H1 (cell line): ENCODE measurements at regions not wholly inside any gene's neighbourhood (a gene's known extent, or its start where the extent isn't known, plus 50 kb on each side); places are given as distances from the start of the nearest gene placed in this dataset.

Source experiments
- ASH2L ChIP-seq: fragments of 200-600, 300-600 bp; sonication (generic); IDR thresholded peaks from one replicate; pipeline ENCODE4 v1.7.1; 2017; ENCODE audit warnings: low read length
- CTCF ChIP-seq, 3 experiments: IDR thresholded peaks; 1 replicate in 2 of 3; 2 replicates in 1 of 3; pipeline versions ENCODE4 v1.5.1 to v1.6.1; 2011; ENCODE audit warnings: low read length in 3 of 3, mild to moderate bottlenecking in 3 of 3, inconsistent platforms in 2 of 3, low read depth in 1 of 3, moderate library complexity in 1 of 3; ENCODE audit not compliant: insufficient read depth in 1 of 3; ENCODE audit errors: control extremely low read depth in 1 of 3
- MAFK ChIP-seq: IDR thresholded peaks from 2 replicates; pipeline ENCODE4 v1.6.1; 2012; ENCODE audit warnings: low read depth, mild to moderate bottlenecking, improper control_type of control experiment, low read length
- POLR2A ChIP-seq, 2 experiments: IDR thresholded peaks; 1 replicate in 1 of 2; 2 replicates in 1 of 2; pipeline ENCODE4 v1.6.1; 2011; ENCODE audit warnings: low read depth in 2 of 2, low read length in 2 of 2, mild to moderate bottlenecking in 2 of 2; ENCODE audit errors: control extremely low read depth in 1 of 2
- TBP ChIP-seq: IDR thresholded peaks from 2 replicates; pipeline ENCODE4 v1.6.1; 2011; ENCODE audit warnings: low read depth, low read length, improper control_type of control experiment
- YY1 ChIP-seq: IDR thresholded peaks from 2 replicates; pipeline ENCODE4 v1.6.1; 2011; ENCODE audit warnings: low read depth, mild to moderate bottlenecking, low read length

GRCh38 chr2:45209875-45210274 is 200.6 kb upstream of the SIX2 start:
- TF ChIP-seq TBP (no peak), POLR2A (IDR thresholded peaks at IDR 0.05; ENCODE audit: control extremely low read depth in 1 of 2, low read depth in 2 of 2, low read length in 2 of 2) (no peak), YY1 (no peak), ASH2L (no peak), CTCF (IDR thresholded peaks at IDR 0.05; ENCODE audit: control extremely low read depth in 1 of 3, insufficient read depth in 1 of 3, low read depth in 1 of 3, low read length in 3 of 3) (no peak), MAFK (no peak)
